CD1c-positive myeloid dendritic cell (primary cell): ENCODE measurements at regions not wholly inside any gene's neighbourhood (a gene's known extent, or its start where the extent isn't known, plus 50 kb on each side); places are given as distances from the start of the nearest gene placed in this dataset.
"Not testable (repeated sequence)": the region's sequence is repeated elsewhere in the genome, so short reads cannot be mapped to it uniquely, and the experiment has no call there.

ENCODE experiments used
- DNase-seq: peaks from one replicate; pipeline ENCODE4 v3.0.0-alpha.2; 2016; ENCODE audit errors: extremely low spot score

DNA sequence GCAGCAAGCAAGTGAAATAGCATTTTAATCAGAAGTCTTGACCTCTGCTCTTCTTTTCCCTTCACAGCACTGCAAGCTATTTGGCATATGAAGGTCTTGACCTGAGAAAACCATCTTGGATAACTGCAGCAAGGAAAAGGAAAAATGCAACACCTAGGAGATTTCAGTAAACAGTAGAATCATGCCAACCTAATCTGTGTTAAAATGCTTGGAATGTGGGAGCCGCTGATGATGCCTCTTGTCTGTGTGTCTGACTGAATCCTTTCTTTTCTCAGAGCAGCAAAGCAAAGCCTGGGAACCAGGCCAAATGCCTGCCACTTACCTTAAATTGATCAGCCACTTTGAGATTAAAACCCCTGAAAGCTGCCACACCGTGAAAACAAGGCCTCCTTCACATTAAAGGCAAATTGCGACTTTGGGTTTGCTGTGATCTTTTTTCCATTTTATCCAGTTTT is 80.4 kb upstream of the CDK6 start:
- no peak for DNase-seq

- DNase-seq, result no peak
These were observed 79.0 kb upstream of the CDK6 start for GRCh38 chr7:92915348-92915747.

DNA sequence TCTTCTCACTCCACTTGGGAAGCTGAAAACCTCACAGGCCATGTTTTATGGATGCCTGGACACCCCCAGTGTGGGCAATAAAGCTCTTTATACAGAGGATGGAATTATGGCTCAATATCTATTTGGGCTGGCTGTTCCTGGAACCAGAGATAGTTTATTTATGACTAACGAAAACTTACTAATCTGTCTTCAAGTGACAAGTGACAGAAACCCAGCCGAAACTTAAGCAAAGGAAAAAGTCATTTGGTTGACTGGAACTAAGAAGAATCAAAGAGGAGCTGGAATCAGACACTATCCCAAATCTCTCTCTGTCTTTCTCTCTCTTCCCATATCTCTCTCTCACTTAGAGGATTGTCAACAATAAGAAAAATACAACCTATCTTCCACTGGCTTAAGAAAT is 78.3 kb upstream of the CDK6 start:
- no peak for DNase-seq

GRCh38 chr7:92913849-92914248 is 77.5 kb upstream of the CDK6 start:
- DNase-seq, result no peak

- DNase-seq, result no peak
These were observed 74.6 kb upstream of the CDK6 start for GRCh38 chr7:92910976-92911375.

GRCh38 chr7:92909686-92910475 is 73.5 kb upstream of the CDK6 start:
- DNase-seq, result no peak

GRCh38 chr7:92904244-92905131 is 68.1 kb upstream of the CDK6 start:
- DNase-seq, result peak; percentile 23

DNA sequence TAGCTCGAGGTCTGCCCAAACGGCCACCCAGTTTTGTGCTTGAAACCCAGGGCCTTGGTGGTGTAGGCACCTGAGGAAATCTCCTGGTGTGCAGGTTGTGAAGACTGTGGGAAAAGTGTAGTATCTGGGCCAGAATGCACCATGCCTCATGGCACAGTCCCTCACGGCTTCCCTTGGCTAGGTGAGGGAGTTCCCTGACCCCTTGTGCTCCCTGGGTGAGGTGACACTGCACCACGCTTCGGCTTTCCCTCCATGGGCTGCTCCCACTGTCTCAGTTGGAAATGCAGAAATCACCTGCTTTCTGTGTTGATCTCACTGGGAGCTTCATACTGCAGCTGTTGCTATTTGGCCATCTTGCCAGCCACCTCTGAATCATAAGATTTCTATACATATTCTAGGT is 62.4 kb upstream of the CDK6 start:
- no peak for DNase-seq

DNA sequence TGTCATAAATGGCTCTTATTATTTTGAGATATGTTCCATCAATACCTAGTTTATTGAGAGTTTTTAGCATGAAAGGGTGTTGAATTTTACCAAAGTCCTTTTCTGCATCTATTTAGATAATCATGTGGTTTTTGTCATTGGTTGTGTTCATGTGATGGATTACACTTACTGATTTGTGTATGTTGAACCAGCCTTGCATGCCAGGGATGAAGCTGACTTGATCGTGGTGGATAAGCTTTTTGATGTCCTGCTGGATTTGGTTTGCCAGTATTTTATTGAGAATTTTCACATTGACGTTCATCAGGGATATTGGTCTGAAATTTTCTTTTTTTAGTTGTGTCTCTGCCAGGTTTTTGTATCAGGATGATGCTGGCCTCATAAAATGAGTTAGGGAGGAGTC is 58.5 kb upstream of the CDK6 start:
- DNase-seq, result not testable (repeated sequence)

GRCh38 chr7:92889081-92889480 is 52.7 kb upstream of the CDK6 start:
- DNase-seq, result no peak
